ENCODE measurements at regions not wholly inside any gene's neighbourhood (a gene's known extent, or its start where the extent isn't known, plus 50 kb on each side); places are given as distances from the start of the nearest gene placed in this dataset.

GRCh38 chr9:83144492-83144891 is 81.5 kb upstream of the RASEF start:
- Histone ChIP-seq H3K4me1 (ENCODE audit: control insufficient read depth, insufficient read depth, low read length) (no peaks in the 10 kb centered on the region), H3K9me3 (ENCODE audit: control insufficient read depth, insufficient read depth, low read depth, low read length) (no peaks in the 10 kb centered on the region), H3K4me3 (ENCODE audit: low read depth, low read length) (no peak overlapping the region), H3K36me3 (ENCODE audit: control insufficient read depth in 2 of 2, insufficient read depth in 1 of 2, low read length in 2 of 2) (no peaks in the 10 kb centered on the region), H3K27ac (ENCODE audit: extremely low read depth, low read depth, low read length) (no peak overlapping the region)
- CTCF ChIA-PET: no interaction called here
- TF ChIP-seq GLIS1 (tag by site-specific recombination; IDR thresholded peaks at IDR 0.05) (no peak), PRDM1 (tag by site-specific recombination; IDR thresholded peaks at IDR 0.05) (no peak), ZNF701 (tag by site-specific recombination; IDR thresholded peaks at IDR 0.05) (no peak), SCRT2 (tag by site-specific recombination; IDR thresholded peaks at IDR 0.05) (no peak), ZNF776 (tag by site-specific recombination; IDR thresholded peaks at IDR 0.05; ENCODE audit: borderline replicate concordance) (no peak), ZNF37A (tag by site-specific recombination; IDR thresholded peaks at IDR 0.05) (no peak), ZNF302 (tag by site-specific recombination; IDR thresholded peaks at IDR 0.05; ENCODE audit: low read depth) (no peak), ZNF433 (tag by site-specific recombination; IDR thresholded peaks at IDR 0.05; ENCODE audit: low read depth) (no peak), ZNF521 (tag by site-specific recombination; IDR thresholded peaks at IDR 0.05) (no peak), ZNF544 (tag by site-specific recombination; IDR thresholded peaks at IDR 0.05) (no peak), ZNF341 (tag by site-specific recombination; IDR thresholded peaks at IDR 0.05; ENCODE audit: low read depth) (no peak), ZBTB48 (tag by site-specific recombination; IDR thresholded peaks at IDR 0.05) (no peak), ZNF549 (tag by site-specific recombination; IDR thresholded peaks at IDR 0.05) (no peak), FEZF1 (tag by site-specific recombination; IDR thresholded peaks at IDR 0.05) (no peak)
- POLR2A ChIA-PET: no interaction called here

- Histone ChIP-seq H3K27ac (ENCODE audit: extremely low read depth, low read depth, low read length) (no peak overlapping the region), H3K4me3 (ENCODE audit: low read depth, low read length) (no peak overlapping the region)
- CTCF ChIA-PET: interaction anchor here (0.6 kb wide), 1 partner anchor 20 kb away, joined by 3 read pairs; no protein-coding TSS in a partner anchor
Observed at GRCh38 chr9:83142389-83142788, 79.4 kb upstream of the RASEF start.

More at GRCh38 chr9:83142389-83142788, 79.4 kb upstream of the RASEF start:
- no peak for TF ChIP-seq ZNF701 (tag by site-specific recombination; IDR thresholded peaks at IDR 0.05)
- TF ChIP-seq ZNF335 (tag by site-specific recombination; conservative IDR thresholded peaks at IDR 0.05): no peak
- no peak for TF ChIP-seq KLF17 (tag by site-specific recombination; IDR thresholded peaks at IDR 0.05)
- TF ChIP-seq MYNN (tag by site-specific recombination; IDR thresholded peaks at IDR 0.05; ENCODE audit: borderline replicate concordance): no peak
- TF ChIP-seq ZNF184 (tag by site-specific recombination; IDR thresholded peaks at IDR 0.05): no peak
- no peak for TF ChIP-seq ZNF514 (tag by site-specific recombination; IDR thresholded peaks at IDR 0.05)
- TF ChIP-seq CTCF (tag by site-specific recombination; IDR thresholded peaks at IDR 0.05): no peak
- TF ChIP-seq GLIS1 (tag by site-specific recombination; IDR thresholded peaks at IDR 0.05): no peak
- TF ChIP-seq ZNF350 (tag by site-specific recombination; IDR thresholded peaks at IDR 0.05): no peak
- TF ChIP-seq ZBTB1 (tag by site-specific recombination; IDR thresholded peaks at IDR 0.05): no peak
- no peak for TF ChIP-seq ZNF670 (tag by site-specific recombination; IDR thresholded peaks at IDR 0.05; ENCODE audit: low read depth)
- no peak for TF ChIP-seq ZNF692 (tag by site-specific recombination; IDR thresholded peaks at IDR 0.05)
- no peak for TF ChIP-seq ZNF501 (tag by site-specific recombination; IDR thresholded peaks at IDR 0.05)
- no peak for TF ChIP-seq ZNF214 (tag by site-specific recombination; IDR thresholded peaks at IDR 0.05; ENCODE audit: borderline replicate concordance)
- no peak for TF ChIP-seq TRIM28 (IDR thresholded peaks at IDR 0.05; ENCODE audit: borderline replicate concordance, low read length)
- TF ChIP-seq WT1 (tag by site-specific recombination; IDR thresholded peaks at IDR 0.05): no peak
- no peak for TF ChIP-seq ZNF623 (tag by site-specific recombination; IDR thresholded peaks at IDR 0.05)
- no peaks in the 10 kb centered on the region for H3K4me1 ChIP-seq (ENCODE audit: control insufficient read depth, insufficient read depth, low read length)
- H3K36me3 ChIP-seq (ENCODE audit: control insufficient read depth in 2 of 2, insufficient read depth in 1 of 2, low read length in 2 of 2): no peaks in the 10 kb centered on the region
- POLR2A ChIA-PET: no interaction called here
- H3K9me3 ChIP-seq (ENCODE audit: control insufficient read depth, insufficient read depth, low read depth, low read length): no peaks in the 10 kb centered on the region

All from HEK293 (cell line).